Tibial nerve (tissue), 3 donors: ENCODE measurements at regions not wholly inside any gene's neighbourhood (a gene's known extent, or its start where the extent isn't known, plus 50 kb on each side); places are given as distances from the start of the nearest gene placed in this dataset.

Experiments used
- POLR2A ChIP-seq, 2 donors: fragments of 450-650 bp; IDR thresholded peaks; one replicate each; pipeline ENCODE4 v1.6.1; 2017; ENCODE audit warnings: antibody characterized with exemption in 2 of 2, mild to moderate bottlenecking in 2 of 2, moderate library complexity in 2 of 2
- TF ChIP-seq, protein P1 (sequence below), 5 experiments: fragments of 200-600 bp in 3 of 5; fragments of 450-650 bp in 2 of 5; sonication (generic) in 3 of 5; IDR thresholded peaks; one replicate each; pipeline ENCODE4 v1.5.1; 2016 to 2019; ENCODE audit warnings: antibody characterized with exemption in 5 of 5, mild to moderate bottlenecking in 3 of 5, moderate library complexity in 2 of 5

DNA sequence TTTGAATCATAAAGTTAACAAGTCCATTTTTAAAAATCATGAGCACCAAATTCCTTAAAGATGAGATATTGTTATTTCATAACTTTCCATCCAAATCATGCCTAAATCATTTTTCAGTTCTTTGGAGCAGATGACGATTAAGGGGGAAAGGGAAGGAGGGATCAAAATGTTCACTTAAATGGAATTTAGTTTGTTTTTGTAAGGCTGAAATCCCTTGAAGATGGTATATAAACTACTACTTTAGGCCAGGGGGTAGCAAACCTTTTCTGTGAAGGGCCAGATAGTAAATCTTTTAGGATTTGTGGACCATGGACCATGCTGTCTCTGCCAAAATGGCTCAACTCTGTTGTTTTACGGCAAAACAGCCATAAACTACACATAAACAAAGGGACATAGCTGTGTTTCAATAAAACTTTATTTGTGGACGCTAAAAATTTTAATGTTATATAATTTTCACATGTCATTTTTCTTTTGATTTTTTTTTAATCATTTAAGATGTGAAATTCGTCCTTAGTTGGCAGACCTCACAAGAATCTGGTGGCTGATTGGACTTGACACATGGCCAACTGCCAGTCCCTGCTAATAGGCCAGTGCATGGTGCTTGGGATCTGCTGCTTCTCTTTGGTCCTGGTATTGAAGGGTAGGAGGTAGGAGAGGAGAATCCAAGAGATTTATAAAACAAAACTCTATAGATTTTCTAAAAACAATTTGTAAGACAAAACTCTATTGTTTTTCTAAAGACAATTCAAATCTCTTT lies 52.0 kb upstream of the RTN4 start:
- TF ChIP-seq, protein P1, sequence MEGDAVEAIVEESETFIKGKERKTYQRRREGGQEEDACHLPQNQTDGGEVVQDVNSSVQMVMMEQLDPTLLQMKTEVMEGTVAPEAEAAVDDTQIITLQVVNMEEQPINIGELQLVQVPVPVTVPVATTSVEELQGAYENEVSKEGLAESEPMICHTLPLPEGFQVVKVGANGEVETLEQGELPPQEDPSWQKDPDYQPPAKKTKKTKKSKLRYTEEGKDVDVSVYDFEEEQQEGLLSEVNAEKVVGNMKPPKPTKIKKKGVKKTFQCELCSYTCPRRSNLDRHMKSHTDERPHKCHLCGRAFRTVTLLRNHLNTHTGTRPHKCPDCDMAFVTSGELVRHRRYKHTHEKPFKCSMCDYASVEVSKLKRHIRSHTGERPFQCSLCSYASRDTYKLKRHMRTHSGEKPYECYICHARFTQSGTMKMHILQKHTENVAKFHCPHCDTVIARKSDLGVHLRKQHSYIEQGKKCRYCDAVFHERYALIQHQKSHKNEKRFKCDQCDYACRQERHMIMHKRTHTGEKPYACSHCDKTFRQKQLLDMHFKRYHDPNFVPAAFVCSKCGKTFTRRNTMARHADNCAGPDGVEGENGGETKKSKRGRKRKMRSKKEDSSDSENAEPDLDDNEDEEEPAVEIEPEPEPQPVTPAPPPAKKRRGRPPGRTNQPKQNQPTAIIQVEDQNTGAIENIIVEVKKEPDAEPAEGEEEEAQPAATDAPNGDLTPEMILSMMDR (IDR thresholded peaks at IDR 0.05), result no peak
- no peak for TF ChIP-seq POLR2A (IDR thresholded peaks at IDR 0.05)
